Neural progenitor cell (in vitro differentiated cells): ENCODE measurements at regions not wholly inside any gene's neighbourhood (a gene's known extent, or its start where the extent isn't known, plus 50 kb on each side); places are given as distances from the start of the nearest gene placed in this dataset.

Experiments
- EZH2 ChIP-seq: fragments of 200-600 bp; sonication (generic); IDR thresholded peaks from 2 replicates; pipeline ENCODE4 v1.6.1; 2017; ENCODE audit warnings: antibody characterized with exemption, mild to moderate bottlenecking, moderate library complexity
- EZH2phosphoT487 ChIP-seq: fragments of 200-600 bp; sonication (generic); IDR thresholded peaks from 2 replicates; pipeline ENCODE4 v1.6.1; 2017; ENCODE audit warnings: antibody characterized with exemption
- TF ChIP-seq, protein P1 (sequence below): fragments of 200-600 bp; sonication (generic); IDR thresholded peaks from 2 replicates; pipeline ENCODE4 v1.5.1; 2017; ENCODE audit warnings: antibody characterized with exemption, mild to moderate bottlenecking

DNA sequence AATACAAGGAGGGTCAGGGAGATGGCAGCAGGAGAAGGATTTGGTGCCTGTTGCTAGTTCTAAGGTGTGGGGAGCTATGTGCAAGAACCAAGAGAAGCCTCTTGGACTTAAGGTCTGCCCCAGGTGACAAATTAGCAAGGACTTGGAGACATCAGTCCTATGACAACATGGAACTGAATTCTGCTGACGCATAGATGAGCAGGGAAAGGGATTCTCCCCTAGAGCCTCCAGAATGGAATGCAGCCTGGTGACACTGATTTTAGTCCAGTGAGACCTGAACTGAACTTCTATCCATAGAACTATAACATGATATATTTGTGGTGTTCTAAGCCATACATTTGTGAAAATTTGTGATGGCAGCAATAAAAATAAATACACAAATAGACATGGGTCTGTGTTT lies 215.6 kb downstream of the ESM1 start:
- TF ChIP-seq, protein P1, sequence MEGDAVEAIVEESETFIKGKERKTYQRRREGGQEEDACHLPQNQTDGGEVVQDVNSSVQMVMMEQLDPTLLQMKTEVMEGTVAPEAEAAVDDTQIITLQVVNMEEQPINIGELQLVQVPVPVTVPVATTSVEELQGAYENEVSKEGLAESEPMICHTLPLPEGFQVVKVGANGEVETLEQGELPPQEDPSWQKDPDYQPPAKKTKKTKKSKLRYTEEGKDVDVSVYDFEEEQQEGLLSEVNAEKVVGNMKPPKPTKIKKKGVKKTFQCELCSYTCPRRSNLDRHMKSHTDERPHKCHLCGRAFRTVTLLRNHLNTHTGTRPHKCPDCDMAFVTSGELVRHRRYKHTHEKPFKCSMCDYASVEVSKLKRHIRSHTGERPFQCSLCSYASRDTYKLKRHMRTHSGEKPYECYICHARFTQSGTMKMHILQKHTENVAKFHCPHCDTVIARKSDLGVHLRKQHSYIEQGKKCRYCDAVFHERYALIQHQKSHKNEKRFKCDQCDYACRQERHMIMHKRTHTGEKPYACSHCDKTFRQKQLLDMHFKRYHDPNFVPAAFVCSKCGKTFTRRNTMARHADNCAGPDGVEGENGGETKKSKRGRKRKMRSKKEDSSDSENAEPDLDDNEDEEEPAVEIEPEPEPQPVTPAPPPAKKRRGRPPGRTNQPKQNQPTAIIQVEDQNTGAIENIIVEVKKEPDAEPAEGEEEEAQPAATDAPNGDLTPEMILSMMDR: no peak
- TF ChIP-seq EZH2: no peak
- no peak for TF ChIP-seq EZH2phosphoT487
